ENCODE measurements at regions not wholly inside any gene's neighbourhood (a gene's known extent, or its start where the extent isn't known, plus 50 kb on each side); places are given as distances from the start of the nearest gene placed in this dataset.

DNA sequence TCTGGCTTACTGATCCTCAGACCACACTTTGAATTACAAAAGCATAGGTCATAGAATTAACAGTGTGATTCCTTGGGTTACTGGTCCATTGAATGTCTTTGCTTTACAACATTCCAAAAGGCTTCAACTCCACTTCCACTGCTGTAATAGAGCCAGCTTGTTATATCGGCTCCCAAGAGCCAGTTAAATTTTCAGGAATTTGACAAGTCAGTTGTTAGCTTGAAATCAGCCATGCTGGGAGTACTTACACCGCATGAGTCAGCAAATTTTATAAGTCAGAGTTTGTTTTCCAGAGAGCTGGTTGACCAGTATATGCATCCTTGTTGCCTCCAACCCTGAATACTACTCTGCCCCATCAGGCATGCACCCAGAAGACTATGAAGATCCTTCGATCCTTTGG lies 73.1 kb downstream of the FOXB2 start:
- TF ChIP-seq, protein P1, sequence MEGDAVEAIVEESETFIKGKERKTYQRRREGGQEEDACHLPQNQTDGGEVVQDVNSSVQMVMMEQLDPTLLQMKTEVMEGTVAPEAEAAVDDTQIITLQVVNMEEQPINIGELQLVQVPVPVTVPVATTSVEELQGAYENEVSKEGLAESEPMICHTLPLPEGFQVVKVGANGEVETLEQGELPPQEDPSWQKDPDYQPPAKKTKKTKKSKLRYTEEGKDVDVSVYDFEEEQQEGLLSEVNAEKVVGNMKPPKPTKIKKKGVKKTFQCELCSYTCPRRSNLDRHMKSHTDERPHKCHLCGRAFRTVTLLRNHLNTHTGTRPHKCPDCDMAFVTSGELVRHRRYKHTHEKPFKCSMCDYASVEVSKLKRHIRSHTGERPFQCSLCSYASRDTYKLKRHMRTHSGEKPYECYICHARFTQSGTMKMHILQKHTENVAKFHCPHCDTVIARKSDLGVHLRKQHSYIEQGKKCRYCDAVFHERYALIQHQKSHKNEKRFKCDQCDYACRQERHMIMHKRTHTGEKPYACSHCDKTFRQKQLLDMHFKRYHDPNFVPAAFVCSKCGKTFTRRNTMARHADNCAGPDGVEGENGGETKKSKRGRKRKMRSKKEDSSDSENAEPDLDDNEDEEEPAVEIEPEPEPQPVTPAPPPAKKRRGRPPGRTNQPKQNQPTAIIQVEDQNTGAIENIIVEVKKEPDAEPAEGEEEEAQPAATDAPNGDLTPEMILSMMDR (conservative IDR thresholded peaks at IDR 0.05; ENCODE audit: low read depth in 2 of 2), result no peak
- TF ChIP-seq POLR2AphosphoS5 (IDR thresholded peaks at IDR 0.05; ENCODE audit: low read depth), result no peak
- TF ChIP-seq EZH2 (IDR thresholded peaks at IDR 0.05; ENCODE audit: low read depth, unreplicated experiment), result no peak
- TF ChIP-seq EZH2phosphoT487 (IDR thresholded peaks at IDR 0.05; ENCODE audit: unreplicated experiment), result no peak
- no peak for TF ChIP-seq CREB1 (CRISPR knock-in tag; IDR thresholded peaks at IDR 0.05; ENCODE audit: low read depth)
- TF ChIP-seq, protein P2, sequence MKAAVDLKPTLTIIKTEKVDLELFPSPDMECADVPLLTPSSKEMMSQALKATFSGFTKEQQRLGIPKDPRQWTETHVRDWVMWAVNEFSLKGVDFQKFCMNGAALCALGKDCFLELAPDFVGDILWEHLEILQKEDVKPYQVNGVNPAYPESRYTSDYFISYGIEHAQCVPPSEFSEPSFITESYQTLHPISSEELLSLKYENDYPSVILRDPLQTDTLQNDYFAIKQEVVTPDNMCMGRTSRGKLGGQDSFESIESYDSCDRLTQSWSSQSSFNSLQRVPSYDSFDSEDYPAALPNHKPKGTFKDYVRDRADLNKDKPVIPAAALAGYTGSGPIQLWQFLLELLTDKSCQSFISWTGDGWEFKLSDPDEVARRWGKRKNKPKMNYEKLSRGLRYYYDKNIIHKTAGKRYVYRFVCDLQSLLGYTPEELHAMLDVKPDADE (IDR thresholded peaks at IDR 0.05), result no peak
- TF ChIP-seq, protein P3, sequence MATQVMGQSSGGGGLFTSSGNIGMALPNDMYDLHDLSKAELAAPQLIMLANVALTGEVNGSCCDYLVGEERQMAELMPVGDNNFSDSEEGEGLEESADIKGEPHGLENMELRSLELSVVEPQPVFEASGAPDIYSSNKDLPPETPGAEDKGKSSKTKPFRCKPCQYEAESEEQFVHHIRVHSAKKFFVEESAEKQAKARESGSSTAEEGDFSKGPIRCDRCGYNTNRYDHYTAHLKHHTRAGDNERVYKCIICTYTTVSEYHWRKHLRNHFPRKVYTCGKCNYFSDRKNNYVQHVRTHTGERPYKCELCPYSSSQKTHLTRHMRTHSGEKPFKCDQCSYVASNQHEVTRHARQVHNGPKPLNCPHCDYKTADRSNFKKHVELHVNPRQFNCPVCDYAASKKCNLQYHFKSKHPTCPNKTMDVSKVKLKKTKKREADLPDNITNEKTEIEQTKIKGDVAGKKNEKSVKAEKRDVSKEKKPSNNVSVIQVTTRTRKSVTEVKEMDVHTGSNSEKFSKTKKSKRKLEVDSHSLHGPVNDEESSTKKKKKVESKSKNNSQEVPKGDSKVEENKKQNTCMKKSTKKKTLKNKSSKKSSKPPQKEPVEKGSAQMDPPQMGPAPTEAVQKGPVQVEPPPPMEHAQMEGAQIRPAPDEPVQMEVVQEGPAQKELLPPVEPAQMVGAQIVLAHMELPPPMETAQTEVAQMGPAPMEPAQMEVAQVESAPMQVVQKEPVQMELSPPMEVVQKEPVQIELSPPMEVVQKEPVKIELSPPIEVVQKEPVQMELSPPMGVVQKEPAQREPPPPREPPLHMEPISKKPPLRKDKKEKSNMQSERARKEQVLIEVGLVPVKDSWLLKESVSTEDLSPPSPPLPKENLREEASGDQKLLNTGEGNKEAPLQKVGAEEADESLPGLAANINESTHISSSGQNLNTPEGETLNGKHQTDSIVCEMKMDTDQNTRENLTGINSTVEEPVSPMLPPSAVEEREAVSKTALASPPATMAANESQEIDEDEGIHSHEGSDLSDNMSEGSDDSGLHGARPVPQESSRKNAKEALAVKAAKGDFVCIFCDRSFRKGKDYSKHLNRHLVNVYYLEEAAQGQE (IDR thresholded peaks at IDR 0.05; ENCODE audit: unreplicated experiment), result no peak
- no peak for TF ChIP-seq ZNF114 (CRISPR knock-in tag; IDR thresholded peaks at IDR 0.05)
- TF ChIP-seq, protein P4, sequence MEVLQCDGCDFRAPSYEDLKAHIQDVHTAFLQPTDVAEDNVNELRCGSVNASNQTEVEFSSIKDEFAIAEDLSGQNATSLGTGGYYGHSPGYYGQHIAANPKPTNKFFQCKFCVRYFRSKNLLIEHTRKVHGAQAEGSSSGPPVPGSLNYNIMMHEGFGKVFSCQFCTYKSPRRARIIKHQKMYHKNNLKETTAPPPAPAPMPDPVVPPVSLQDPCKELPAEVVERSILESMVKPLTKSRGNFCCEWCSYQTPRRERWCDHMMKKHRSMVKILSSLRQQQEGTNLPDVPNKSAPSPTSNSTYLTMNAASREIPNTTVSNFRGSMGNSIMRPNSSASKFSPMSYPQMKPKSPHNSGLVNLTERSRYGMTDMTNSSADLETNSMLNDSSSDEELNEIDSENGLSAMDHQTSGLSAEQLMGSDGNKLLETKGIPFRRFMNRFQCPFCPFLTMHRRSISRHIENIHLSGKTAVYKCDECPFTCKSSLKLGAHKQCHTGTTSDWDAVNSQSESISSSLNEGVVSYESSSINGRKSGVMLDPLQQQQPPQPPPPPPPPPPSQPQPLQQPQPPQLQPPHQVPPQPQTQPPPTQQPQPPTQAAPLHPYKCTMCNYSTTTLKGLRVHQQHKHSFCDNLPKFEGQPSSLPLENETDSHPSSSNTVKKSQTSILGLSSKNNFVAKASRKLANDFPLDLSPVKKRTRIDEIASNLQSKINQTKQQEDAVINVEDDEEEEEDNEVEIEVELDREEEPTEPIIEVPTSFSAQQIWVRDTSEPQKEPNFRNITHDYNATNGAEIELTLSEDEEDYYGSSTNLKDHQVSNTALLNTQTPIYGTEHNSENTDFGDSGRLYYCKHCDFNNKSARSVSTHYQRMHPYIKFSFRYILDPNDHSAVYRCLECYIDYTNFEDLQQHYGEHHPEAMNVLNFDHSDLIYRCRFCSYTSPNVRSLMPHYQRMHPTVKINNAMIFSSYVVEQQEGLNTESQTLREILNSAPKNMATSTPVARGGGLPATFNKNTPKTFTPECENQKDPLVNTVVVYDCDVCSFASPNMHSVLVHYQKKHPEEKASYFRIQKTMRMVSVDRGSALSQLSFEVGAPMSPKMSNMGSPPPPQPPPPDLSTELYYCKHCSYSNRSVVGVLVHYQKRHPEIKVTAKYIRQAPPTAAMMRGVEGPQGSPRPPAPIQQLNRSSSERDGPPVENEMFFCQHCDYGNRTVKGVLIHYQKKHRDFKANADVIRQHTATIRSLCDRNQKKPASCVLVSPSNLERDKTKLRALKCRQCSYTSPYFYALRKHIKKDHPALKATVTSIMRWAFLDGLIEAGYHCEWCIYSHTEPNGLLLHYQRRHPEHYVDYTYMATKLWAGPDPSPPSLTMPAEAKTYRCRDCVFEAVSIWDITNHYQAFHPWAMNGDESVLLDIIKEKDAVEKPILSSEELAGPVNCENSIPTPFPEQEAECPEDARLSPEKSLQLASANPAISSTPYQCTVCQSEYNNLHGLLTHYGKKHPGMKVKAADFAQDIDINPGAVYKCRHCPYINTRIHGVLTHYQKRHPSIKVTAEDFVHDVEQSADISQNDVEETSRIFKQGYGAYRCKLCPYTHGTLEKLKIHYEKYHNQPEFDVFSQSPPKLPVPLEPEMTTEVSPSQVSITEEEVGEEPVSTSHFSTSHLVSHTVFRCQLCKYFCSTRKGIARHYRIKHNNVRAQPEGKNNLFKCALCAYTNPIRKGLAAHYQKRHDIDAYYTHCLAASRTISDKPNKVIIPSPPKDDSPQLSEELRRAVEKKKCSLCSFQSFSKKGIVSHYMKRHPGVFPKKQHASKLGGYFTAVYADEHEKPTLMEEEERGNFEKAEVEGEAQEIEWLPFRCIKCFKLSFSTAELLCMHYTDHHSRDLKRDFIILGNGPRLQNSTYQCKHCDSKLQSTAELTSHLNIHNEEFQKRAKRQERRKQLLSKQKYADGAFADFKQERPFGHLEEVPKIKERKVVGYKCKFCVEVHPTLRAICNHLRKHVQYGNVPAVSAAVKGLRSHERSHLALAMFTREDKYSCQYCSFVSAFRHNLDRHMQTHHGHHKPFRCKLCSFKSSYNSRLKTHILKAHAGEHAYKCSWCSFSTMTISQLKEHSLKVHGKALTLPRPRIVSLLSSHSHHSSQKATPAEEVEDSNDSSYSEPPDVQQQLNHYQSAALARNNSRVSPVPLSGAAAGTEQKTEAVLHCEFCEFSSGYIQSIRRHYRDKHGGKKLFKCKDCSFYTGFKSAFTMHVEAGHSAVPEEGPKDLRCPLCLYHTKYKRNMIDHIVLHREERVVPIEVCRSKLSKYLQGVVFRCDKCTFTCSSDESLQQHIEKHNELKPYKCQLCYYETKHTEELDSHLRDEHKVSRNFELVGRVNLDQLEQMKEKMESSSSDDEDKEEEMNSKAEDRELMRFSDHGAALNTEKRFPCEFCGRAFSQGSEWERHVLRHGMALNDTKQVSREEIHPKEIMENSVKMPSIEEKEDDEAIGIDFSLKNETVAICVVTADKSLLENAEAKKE (CRISPR knock-in tag; IDR thresholded peaks at IDR 0.05), result peak; percentile 3; the same call in 1 of the 2 replicates
- TF ChIP-seq STAT1 (IDR thresholded peaks at IDR 0.05; ENCODE audit: unreplicated experiment), result no peak
- no peak for TF ChIP-seq NANOG (IDR thresholded peaks at IDR 0.05; ENCODE audit: borderline replicate concordance)
- no peak for TF ChIP-seq JUNB (IDR thresholded peaks at IDR 0.05; ENCODE audit: unreplicated experiment)

Data from GM23338 (cell line).